ENCODE measurements at regions not wholly inside any gene's neighbourhood (a gene's known extent, or its start where the extent isn't known, plus 50 kb on each side); places are given as distances from the start of the nearest gene placed in this dataset.

- Histone ChIP-seq H2BK12ac (ENCODE audit: insufficient read length, low read depth, low read length) (no peak overlapping the region), H3K14ac (ENCODE audit: insufficient read depth, low read length) (no peak overlapping the region), H2BK20ac (ENCODE audit: low read depth, low read length, poor library complexity, severe bottlenecking) (no peak overlapping the region), H3K23ac (ENCODE audit: insufficient read length, low read depth, low read length) (no peak overlapping the region), H2BK15ac (ENCODE audit: low read depth, low read length) (no peak overlapping the region), H2AFZ (ENCODE audit: low read length) (no peak overlapping the region), H2BK5ac (ENCODE audit: insufficient read length, low read length) (no peak overlapping the region), H4K8ac (replicated peaks; ENCODE audit: insufficient read length, low read depth, low read length) (no peak overlapping the region), H4K20me1 (ENCODE audit: control insufficient read depth, insufficient read depth, insufficient read length) (no peaks in the 10 kb centered on the region), H3K27ac (ENCODE audit: insufficient read length, low read depth, low read length) (no peak overlapping the region), H3K79me1 (ENCODE audit: insufficient read depth, low read depth, low read length, poor library complexity, severe bottlenecking) (no peaks in the 10 kb centered on the region), H4K91ac (ENCODE audit: insufficient read length, low read depth, low read length) (no peak overlapping the region), H2BK120ac (ENCODE audit: low read depth, low read length, poor library complexity, severe bottlenecking) (no peak overlapping the region), H3K9me3 (ENCODE audit: control insufficient read depth, low read depth, low read length) (no peaks in the 10 kb centered on the region), H2AK5ac (ENCODE audit: insufficient read length, low read length) (no peak overlapping the region), H3K23me2 (ENCODE audit: insufficient read length, low read depth, low read length, poor library complexity, severe bottlenecking) (no peaks in the 10 kb centered on the region), H3K9ac (ENCODE audit: extremely low read depth, insufficient read length, low read length) (no peak overlapping the region), H3K4me1 (ENCODE audit: insufficient read depth, low read length) (no peaks in the 10 kb centered on the region), H3K4ac (ENCODE audit: low read depth, low read length) (no peak overlapping the region), H3K56ac (ENCODE audit: insufficient read length, low read depth, low read length) (no peak overlapping the region), H3K4me2 (ENCODE audit: insufficient read depth, insufficient read length, low read length) (no peak overlapping the region), H3K27me3 (ENCODE audit: insufficient read depth, low read length) (no peaks in the 10 kb centered on the region), H4K5ac (ENCODE audit: insufficient read length, low read depth, low read length) (no peak overlapping the region), H3K18ac (ENCODE audit: insufficient read length, low read depth, low read length) (no peak overlapping the region), H3T11ph (ENCODE audit: low read length) (no peak overlapping the region), H3K79me2 (ENCODE audit: insufficient read depth, low read length) (no peaks in the 10 kb centered on the region)
- no peaks in the 10 kb centered on the region for H3K27me3 Mint-ChIP-seq (ENCODE audit: low read depth)
- TF ChIP-seq, protein P1, sequence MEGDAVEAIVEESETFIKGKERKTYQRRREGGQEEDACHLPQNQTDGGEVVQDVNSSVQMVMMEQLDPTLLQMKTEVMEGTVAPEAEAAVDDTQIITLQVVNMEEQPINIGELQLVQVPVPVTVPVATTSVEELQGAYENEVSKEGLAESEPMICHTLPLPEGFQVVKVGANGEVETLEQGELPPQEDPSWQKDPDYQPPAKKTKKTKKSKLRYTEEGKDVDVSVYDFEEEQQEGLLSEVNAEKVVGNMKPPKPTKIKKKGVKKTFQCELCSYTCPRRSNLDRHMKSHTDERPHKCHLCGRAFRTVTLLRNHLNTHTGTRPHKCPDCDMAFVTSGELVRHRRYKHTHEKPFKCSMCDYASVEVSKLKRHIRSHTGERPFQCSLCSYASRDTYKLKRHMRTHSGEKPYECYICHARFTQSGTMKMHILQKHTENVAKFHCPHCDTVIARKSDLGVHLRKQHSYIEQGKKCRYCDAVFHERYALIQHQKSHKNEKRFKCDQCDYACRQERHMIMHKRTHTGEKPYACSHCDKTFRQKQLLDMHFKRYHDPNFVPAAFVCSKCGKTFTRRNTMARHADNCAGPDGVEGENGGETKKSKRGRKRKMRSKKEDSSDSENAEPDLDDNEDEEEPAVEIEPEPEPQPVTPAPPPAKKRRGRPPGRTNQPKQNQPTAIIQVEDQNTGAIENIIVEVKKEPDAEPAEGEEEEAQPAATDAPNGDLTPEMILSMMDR (conservative IDR thresholded peaks at IDR 0.05), result no peak
- no peaks in the 10 kb centered on the region for H3K36me3 Mint-ChIP-seq (ENCODE audit: insufficient read depth in 1 of 3, low read depth in 3 of 3)
- no peak overlapping the region for H3K27ac Mint-ChIP-seq
- DNase-seq, result no peak
- H3K4me1 Mint-ChIP-seq, result no peaks in the 10 kb centered on the region
- WGBS (ENCODE audit: extremely low coverage, insufficient read length, low lambda C conversion rate), result no CpG with 5 or more reads among the region's 1 CpG
- H3K9me3 Mint-ChIP-seq, result 0 out of 5 replicates have a peak, but pooled peaks cover 3% of the 10 kb centered on the region in 2 experiments
- no peak overlapping the region for H3K4me3 Mint-ChIP-seq
Observed at GRCh38 chr5:63894690-63895089, 67.6 kb downstream of the HTR1A start.

Measured in H9 (cell line).